GM20431 (cell line): ENCODE measurements at regions not wholly inside any gene's neighbourhood (a gene's known extent, or its start where the extent isn't known, plus 50 kb on each side); places are given as distances from the start of the nearest gene placed in this dataset.

Experiments used
- in situ Hi-C: fragments of 300-500 bp; cut with MseI, MboI; formaldehyde crosslinking; loops from one replicate; pipeline ENCODE4 v1.15.0; 2020; ENCODE audit warnings: low sequenced_read_pairs; ENCODE audit not compliant: unreplicated experiment

GRCh38 chr4:111797455-111798163 is 347.6 kb upstream of the FAM241A start:
- in situ Hi-C loops: no loop called here

GRCh38 chr4:111798840-111799239 is 346.4 kb upstream of the FAM241A start:
- in situ Hi-C loops: no loop called here

DNA sequence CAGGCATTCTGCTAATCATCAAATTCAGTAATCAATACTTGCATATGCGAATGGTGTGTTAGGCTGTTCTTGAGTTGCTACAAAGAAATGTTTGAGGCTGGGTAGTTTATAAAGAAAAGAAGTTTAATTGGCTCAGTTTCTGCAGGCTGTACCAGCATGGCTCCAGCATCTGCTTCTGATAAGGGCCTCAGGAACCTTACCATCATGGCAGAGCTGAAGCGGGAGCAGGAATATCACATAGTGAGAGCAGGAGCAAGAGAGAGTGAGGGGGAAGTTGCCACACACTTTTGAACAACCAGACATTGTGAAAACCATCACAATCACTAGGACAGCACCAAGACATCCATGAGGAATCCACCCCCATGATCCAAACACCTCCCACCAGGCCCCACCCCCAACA is 344.7 kb upstream of the FAM241A start:
- in situ Hi-C loops: no loop called here

DNA sequence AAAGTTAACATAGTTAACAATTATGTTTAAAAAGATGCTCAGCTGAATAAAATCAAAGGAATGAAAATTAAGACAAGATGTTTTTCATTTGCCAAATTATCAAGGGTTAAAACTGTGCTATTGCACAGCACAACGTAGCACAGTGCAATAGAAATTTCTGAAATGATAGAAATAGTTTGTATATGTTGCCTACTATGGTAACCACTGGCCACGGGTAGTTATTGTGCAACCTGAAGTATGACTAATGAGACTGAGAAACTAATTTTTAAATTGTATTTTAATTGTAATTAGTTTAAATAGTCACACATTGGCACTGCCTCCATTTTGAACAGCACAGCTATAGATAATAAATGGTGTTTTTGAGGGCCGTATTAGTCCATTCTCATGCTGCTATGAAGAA is 343.1 kb upstream of the FAM241A start:
- in situ Hi-C loops: no loop called here

- in situ Hi-C loops: no loop called here
Observed at GRCh38 chr4:111806331-111806730, 338.9 kb upstream of the FAM241A start.

DNA sequence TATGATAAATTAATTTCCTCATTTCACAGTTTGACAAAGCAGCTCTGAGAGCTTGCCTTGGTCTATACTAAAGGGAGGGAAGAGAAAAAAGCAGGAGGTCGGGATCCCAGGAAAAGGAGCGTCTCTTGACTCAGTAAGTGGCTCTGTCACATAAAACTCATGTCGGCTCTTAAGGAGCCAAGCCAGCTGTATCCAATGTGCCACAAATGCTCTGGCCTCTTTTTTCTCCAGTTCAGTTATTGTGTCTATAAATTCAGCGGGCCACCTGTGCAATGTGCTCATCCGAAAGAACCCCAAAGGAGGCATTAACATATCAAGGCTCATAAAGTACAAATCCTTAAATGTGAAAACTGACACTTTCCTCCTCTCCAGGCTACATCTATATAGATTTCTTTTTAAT is 337.7 kb upstream of the FAM241A start:
- in situ Hi-C loops: no loop called here

DNA sequence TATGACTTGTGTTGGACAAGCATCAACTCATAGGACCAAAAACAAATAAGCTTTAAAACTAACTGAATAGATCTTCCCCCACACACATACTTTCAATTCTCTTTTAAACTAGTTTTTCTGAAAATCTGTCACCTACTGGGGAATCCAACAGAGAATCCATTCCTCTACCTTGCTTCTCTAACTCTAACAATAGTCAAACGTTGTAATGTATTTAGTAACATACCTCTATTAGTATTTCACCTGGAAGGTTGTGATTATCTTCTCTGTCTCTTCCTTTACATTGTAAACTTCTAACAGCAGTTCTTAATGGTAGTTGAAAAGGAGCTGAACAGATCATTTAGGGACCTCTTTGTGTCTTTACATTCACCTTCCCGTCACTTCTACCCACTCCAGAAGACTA is 337.1 kb upstream of the FAM241A start:
- in situ Hi-C loops: no loop called here

- in situ Hi-C loops: no loop called here
Observed at GRCh38 chr4:111811661-111812060, 333.6 kb upstream of the FAM241A start.

GRCh38 chr4:111812114-111812513 is 333.1 kb upstream of the FAM241A start:
- in situ Hi-C loops: no loop called here

- in situ Hi-C loops: no loop called here
Observed at GRCh38 chr4:111812760-111813159, 332.5 kb upstream of the FAM241A start.

DNA sequence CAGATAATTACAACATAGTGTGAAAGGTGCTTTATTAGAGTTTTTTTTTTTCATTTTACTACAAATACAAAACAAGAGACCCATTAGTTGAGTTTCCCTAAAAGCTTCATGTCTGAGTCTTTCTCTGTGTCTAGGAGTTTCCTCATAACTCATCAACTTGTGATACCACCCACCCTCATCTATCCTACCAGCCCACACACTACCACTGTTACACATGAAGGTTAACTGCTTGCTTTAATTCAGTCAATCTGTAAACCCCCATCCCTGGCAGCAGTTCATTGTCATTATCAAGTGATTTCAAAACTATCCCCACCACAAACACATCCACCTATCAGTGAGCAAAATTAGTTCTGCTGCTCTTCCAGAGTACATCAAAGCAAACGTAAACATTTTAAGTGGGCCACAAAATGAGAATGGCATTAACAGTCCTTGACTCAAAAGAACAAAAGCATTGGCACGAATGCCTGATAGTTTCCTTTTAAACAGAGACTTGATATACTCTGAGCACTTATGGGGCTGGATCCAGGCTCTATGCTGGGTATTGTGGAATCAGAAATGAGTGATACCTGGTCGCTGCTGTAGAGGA is 331.6 kb upstream of the FAM241A start:
- in situ Hi-C loops: no loop called here

GRCh38 chr4:111814961-111815360 is 330.3 kb upstream of the FAM241A start:
- in situ Hi-C loops: no loop called here

DNA sequence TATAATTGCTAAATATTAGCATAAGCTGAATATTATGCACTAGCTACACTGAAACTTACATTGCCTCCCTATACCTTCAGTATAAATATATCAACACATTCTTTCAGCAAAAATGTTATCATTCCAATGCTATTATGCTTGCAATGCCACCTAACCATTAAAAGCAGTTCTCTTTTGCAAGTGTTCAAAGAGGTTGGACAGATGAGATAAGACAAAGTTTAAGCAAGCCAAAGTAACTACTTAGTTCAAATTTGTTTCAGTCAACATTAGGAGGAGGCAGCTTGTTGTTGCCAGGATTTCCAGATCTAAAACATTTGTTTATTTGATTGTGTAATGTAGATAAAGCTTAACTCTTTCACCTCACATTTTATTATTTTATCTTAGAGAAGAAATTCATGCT is 323.9 kb upstream of the FAM241A start:
- in situ Hi-C loops: no loop called here

DNA sequence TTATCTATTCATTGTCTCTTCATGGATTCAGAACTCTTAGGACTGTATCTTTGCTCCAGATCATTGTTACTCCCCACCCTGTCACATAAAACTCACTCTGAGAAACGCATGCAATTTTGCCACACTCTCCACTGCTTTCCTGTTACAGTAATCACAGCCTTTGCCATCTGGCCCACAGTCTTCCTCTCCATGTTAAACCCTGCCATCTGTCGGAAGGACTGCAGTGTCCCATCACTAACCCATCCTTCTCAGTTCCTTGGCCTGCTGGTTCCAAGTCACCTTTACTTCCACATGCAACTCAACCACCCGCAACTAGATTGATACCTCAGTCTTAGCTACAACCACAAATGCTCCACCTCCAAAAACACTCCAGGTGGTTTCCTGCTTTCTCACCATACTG is 308.7 kb upstream of the FAM241A start:
- in situ Hi-C loops: no loop called here

DNA sequence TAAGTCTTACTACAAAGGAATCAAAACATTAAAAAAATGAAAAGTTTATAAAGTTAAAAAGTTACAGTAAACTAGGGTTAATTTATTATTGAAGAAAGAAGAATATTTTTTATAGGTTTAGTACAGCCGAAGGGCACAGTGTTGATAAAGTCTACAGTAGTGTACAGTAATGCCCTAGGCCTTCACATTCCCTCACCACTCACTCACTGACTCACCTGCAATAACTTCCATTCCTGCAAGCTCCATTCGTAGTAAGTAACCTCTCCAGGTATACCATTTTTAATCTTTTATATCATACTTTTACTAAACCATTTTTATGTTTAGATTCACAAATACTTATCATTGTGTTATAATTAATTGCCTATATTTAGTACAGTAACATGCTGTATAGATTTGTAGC is 307.5 kb upstream of the FAM241A start:
- in situ Hi-C loops: no loop called here

GRCh38 chr4:111838406-111838930 is 306.8 kb upstream of the FAM241A start:
- in situ Hi-C loops: no loop called here

GRCh38 chr4:111839141-111839540 is 306.1 kb upstream of the FAM241A start:
- in situ Hi-C loops: no loop called here

- in situ Hi-C loops: no loop called here
Observed at GRCh38 chr4:111842336-111842735, 302.9 kb upstream of the FAM241A start.

GRCh38 chr4:111847296-111848008 is 297.8 kb upstream of the FAM241A start:
- in situ Hi-C loops: no loop called here

DNA sequence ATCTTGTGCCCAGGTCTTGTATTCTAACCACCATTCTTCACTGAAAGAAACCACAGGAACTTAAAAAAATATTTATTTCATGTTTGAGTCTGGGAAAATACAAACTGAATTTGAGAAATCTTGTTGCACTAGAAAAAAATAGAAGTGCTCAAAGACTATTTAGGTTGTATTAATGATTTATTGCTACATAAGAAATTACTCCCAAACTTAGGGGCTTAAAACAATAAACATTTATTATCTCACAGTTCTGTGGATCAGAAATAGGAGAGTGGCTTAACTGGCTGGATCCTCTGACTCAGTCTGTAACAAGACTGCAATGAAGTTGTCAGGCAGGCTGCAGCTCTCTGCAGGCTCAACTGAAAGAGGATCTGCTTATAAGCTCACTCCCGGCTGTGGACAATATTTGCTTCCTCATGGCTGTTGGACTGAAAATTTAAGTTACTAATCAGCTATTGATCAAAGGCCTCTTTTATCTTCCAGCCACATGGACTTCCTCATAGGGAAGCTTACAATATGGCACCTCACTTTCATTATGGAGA is 295.4 kb upstream of the FAM241A start:
- in situ Hi-C loops: no loop called here

GRCh38 chr4:111854494-111855087 is 290.7 kb upstream of the FAM241A start:
- in situ Hi-C loops: no loop called here
